GM12878 (cell line): ENCODE measurements at regions not wholly inside any gene's neighbourhood (a gene's known extent, or its start where the extent isn't known, plus 50 kb on each side); places are given as distances from the start of the nearest gene placed in this dataset.

Experiments
- CTCF ChIP-seq, 3 experiments: IDR thresholded peaks in 2 of 3; conservative IDR thresholded peaks in 1 of 3; 2 replicates each; pipeline ENCODE4 v1.5.1; 2011; ENCODE audit warnings: low read depth in 3 of 3, low read length in 3 of 3, mild to moderate bottlenecking in 3 of 3, control low read depth in 2 of 3, moderate library complexity in 2 of 3, inconsistent platforms in 1 of 3, mixed read lengths in 1 of 3; ENCODE audit not compliant: control insufficient read depth in 2 of 3, insufficient read depth in 1 of 3; ENCODE audit errors: extremely low read depth in 1 of 3
- EP300 ChIP-seq, 2 experiments: fragments of 150-350 bp in 1 of 2; IDR thresholded peaks; 2 replicates each; pipeline ENCODE4 v1.6.1; 2011 to 2012; ENCODE audit warnings: low read depth in 2 of 2, low read length in 2 of 2, borderline replicate concordance in 1 of 2, improper control_type of control experiment in 1 of 2, inconsistent platforms in 1 of 2; ENCODE audit not compliant: control insufficient read depth in 1 of 2
- HDAC2 ChIP-seq: fragments of 200-600 bp; sonication (generic); IDR thresholded peaks from 2 replicates; pipeline ENCODE4 v1.6.1; 2017
- JUNB ChIP-seq: IDR thresholded peaks from 2 replicates; pipeline ENCODE4 v1.6.1; 2016; ENCODE audit warnings: antibody characterized with exemption, mild to moderate bottlenecking
- KDM1A ChIP-seq: fragments of 200-600 bp; sonication (generic); IDR thresholded peaks from 2 replicates; pipeline ENCODE4 v1.6.1; 2016; ENCODE audit warnings: borderline replicate concordance
- MAX ChIP-seq: IDR thresholded peaks from 2 replicates; pipeline ENCODE4 v1.6.1; 2012; ENCODE audit warnings: low read depth, low read length, improper control_type of control experiment
- POLR2AphosphoS5 ChIP-seq: IDR thresholded peaks from 2 replicates; pipeline ENCODE4 v1.6.1; 2011; ENCODE audit warnings: mild to moderate bottlenecking, low read length, inconsistent platforms
- RCOR1 ChIP-seq: conservative IDR thresholded peaks from 2 replicates; pipeline ENCODE4 v1.6.1; 2012; ENCODE audit warnings: low read depth, low read length, improper control_type of control experiment
- SREBF1 ChIP-seq: IDR thresholded peaks from 2 replicates; pipeline ENCODE4 v1.6.1; 2012; ENCODE audit warnings: mild to moderate bottlenecking, low read length
- TAF1 ChIP-seq: IDR thresholded peaks from 2 replicates; pipeline ENCODE4 v1.6.1; 2011; ENCODE audit warnings: mild to moderate bottlenecking, low read depth, low read length, borderline replicate concordance
- TCF3 ChIP-seq: IDR thresholded peaks from 2 replicates; pipeline ENCODE4 v1.6.1; 2012; ENCODE audit warnings: low read depth, mild to moderate bottlenecking, low read length, borderline replicate concordance; ENCODE audit not compliant: insufficient read depth
- ZNF622 ChIP-seq: fragments of 450-650 bp; IDR thresholded peaks from 2 replicates; pipeline ENCODE4 v1.6.1; 2017; ENCODE audit warnings: mild to moderate bottlenecking, inconsistent platforms

DNA sequence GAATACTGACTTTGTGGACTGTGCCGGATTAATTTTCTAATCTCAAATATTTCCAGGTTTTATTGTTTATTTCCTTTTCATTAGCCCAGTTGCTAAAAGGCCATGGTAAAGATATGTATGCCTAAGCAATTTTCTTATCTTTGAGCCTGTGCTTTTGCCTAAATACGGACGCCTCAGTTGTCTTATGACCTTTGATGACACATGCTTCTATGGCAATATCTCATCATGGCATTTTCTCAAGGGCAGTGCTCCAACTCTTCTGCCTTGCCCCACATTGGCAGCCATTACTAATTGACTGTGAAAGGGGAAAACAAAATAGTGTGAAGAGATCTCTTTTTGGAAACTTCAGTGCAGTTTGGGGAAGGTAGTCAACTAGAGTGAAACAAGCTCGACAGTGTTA lies 809.6 kb upstream of the NR2F2 start:
- no peak for TF ChIP-seq ZNF622
- TF ChIP-seq SREBF1, result no peak
- no peak for TF ChIP-seq TCF3
- TF ChIP-seq JUNB, result no peak
- no peak for TF ChIP-seq POLR2AphosphoS5
- no peak for TF ChIP-seq CTCF (IDR thresholded peaks at IDR 0.05 in 2 of 3, conservative IDR thresholded peaks at IDR 0.05 in 1 of 3; ENCODE audit: control insufficient read depth in 2 of 3, extremely low read depth in 1 of 3, insufficient read depth in 1 of 3, low read depth in 3 of 3, low read length in 3 of 3)
- TF ChIP-seq HDAC2, result no peak
- TF ChIP-seq RCOR1, result no peak
- TF ChIP-seq MAX, result no peak
- no peak for TF ChIP-seq KDM1A
- TF ChIP-seq EP300 (IDR thresholded peaks at IDR 0.05; ENCODE audit: borderline replicate concordance in 1 of 2, control insufficient read depth in 1 of 2, low read depth in 2 of 2, low read length in 2 of 2), result no peak
- no peak for TF ChIP-seq TAF1
